ENCODE measurements at regions not wholly inside any gene's neighbourhood (a gene's known extent, or its start where the extent isn't known, plus 50 kb on each side); places are given as distances from the start of the nearest gene placed in this dataset.

DNA sequence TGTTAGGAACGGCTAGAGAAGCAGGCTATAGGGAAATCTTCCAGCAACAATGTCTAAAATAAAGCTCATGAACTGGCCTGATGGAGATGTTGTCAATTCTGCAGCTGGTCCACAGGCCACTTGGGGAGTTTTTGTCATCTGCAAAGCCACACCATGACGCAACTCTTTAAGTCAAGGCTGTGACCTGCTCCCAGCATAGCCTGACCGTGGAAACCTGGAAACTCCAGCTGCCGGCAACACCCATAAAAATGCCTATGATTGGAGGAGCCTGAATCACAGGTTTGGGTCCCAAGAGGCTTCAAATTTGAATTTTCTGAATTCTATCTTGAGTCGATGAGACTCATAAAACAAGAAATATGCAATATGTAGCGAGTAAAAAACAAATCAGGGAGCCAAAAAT, 969.2 kb upstream of the PRKX start:
- Mint-ChIP-seq H3K4me1 (no peaks in the 10 kb centered on the region), H3K9me3 (no peaks in the 10 kb centered on the region), H3K4me3 (no peak overlapping the region), H3K36me3 (ENCODE audit: low read depth) (no peaks in the 10 kb centered on the region), H3K27me3 (ENCODE audit: insufficient read depth, low read depth, poor library complexity) (no peaks in the 10 kb centered on the region), H3K27ac (no peak overlapping the region)
- no peak overlapping the region for H3K27ac ChIP-seq (ENCODE audit: low read depth)
- no peaks in the 10 kb centered on the region for H4K20me1 ChIP-seq (replicated peaks; ENCODE audit: insufficient read depth)
- no peak overlapping the region for H2AFZ ChIP-seq
- no peaks in the 10 kb centered on the region for H3K79me2 ChIP-seq (replicated peaks; ENCODE audit: insufficient read depth)
- ATAC-seq (no peak), DNase-seq (ENCODE audit: low spot score) (no peak)
- no peaks in the 10 kb centered on the region for H3K9me2 ChIP-seq (ENCODE audit: insufficient read depth)
- no peak overlapping the region for H3K4me3 ChIP-seq
- H3K36me3 ChIP-seq (ENCODE audit: insufficient read depth), result no peaks in the 10 kb centered on the region
- H3K4me2 ChIP-seq, result no peak overlapping the region
- no peaks in the 10 kb centered on the region for H3K27me3 ChIP-seq (ENCODE audit: insufficient read depth)
- no peaks in the 10 kb centered on the region for H3F3A ChIP-seq (replicated peaks; ENCODE audit: low read depth)
- H3K4me1 ChIP-seq (ENCODE audit: insufficient read depth), result no peaks in the 10 kb centered on the region
- TF ChIP-seq CREB1 (CRISPR knock-in tag; IDR thresholded peaks at IDR 0.05; ENCODE audit: low read depth) (no peak), EZH2 (IDR thresholded peaks at IDR 0.05; ENCODE audit: low read depth, unreplicated experiment) (no peak), STAT1 (IDR thresholded peaks at IDR 0.05; ENCODE audit: unreplicated experiment) (no peak), EZH2phosphoT487 (IDR thresholded peaks at IDR 0.05; ENCODE audit: unreplicated experiment) (no peak), ZNF331 (CRISPR knock-in tag; IDR thresholded peaks at IDR 0.05; ENCODE audit: low read depth) (no peak), POLR2AphosphoS5 (IDR thresholded peaks at IDR 0.05; ENCODE audit: low read depth) (no peak), JUNB (IDR thresholded peaks at IDR 0.05; ENCODE audit: unreplicated experiment) (no peak), ZNF114 (CRISPR knock-in tag; IDR thresholded peaks at IDR 0.05) (no peak), NANOG (IDR thresholded peaks at IDR 0.05; ENCODE audit: borderline replicate concordance) (no peak)
- TF ChIP-seq, protein P1, sequence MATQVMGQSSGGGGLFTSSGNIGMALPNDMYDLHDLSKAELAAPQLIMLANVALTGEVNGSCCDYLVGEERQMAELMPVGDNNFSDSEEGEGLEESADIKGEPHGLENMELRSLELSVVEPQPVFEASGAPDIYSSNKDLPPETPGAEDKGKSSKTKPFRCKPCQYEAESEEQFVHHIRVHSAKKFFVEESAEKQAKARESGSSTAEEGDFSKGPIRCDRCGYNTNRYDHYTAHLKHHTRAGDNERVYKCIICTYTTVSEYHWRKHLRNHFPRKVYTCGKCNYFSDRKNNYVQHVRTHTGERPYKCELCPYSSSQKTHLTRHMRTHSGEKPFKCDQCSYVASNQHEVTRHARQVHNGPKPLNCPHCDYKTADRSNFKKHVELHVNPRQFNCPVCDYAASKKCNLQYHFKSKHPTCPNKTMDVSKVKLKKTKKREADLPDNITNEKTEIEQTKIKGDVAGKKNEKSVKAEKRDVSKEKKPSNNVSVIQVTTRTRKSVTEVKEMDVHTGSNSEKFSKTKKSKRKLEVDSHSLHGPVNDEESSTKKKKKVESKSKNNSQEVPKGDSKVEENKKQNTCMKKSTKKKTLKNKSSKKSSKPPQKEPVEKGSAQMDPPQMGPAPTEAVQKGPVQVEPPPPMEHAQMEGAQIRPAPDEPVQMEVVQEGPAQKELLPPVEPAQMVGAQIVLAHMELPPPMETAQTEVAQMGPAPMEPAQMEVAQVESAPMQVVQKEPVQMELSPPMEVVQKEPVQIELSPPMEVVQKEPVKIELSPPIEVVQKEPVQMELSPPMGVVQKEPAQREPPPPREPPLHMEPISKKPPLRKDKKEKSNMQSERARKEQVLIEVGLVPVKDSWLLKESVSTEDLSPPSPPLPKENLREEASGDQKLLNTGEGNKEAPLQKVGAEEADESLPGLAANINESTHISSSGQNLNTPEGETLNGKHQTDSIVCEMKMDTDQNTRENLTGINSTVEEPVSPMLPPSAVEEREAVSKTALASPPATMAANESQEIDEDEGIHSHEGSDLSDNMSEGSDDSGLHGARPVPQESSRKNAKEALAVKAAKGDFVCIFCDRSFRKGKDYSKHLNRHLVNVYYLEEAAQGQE (IDR thresholded peaks at IDR 0.05; ENCODE audit: unreplicated experiment), result no peak
- TF ChIP-seq, protein P2, sequence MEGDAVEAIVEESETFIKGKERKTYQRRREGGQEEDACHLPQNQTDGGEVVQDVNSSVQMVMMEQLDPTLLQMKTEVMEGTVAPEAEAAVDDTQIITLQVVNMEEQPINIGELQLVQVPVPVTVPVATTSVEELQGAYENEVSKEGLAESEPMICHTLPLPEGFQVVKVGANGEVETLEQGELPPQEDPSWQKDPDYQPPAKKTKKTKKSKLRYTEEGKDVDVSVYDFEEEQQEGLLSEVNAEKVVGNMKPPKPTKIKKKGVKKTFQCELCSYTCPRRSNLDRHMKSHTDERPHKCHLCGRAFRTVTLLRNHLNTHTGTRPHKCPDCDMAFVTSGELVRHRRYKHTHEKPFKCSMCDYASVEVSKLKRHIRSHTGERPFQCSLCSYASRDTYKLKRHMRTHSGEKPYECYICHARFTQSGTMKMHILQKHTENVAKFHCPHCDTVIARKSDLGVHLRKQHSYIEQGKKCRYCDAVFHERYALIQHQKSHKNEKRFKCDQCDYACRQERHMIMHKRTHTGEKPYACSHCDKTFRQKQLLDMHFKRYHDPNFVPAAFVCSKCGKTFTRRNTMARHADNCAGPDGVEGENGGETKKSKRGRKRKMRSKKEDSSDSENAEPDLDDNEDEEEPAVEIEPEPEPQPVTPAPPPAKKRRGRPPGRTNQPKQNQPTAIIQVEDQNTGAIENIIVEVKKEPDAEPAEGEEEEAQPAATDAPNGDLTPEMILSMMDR (conservative IDR thresholded peaks at IDR 0.05; ENCODE audit: low read depth in 2 of 2), result no peak
- TF ChIP-seq, protein P3, sequence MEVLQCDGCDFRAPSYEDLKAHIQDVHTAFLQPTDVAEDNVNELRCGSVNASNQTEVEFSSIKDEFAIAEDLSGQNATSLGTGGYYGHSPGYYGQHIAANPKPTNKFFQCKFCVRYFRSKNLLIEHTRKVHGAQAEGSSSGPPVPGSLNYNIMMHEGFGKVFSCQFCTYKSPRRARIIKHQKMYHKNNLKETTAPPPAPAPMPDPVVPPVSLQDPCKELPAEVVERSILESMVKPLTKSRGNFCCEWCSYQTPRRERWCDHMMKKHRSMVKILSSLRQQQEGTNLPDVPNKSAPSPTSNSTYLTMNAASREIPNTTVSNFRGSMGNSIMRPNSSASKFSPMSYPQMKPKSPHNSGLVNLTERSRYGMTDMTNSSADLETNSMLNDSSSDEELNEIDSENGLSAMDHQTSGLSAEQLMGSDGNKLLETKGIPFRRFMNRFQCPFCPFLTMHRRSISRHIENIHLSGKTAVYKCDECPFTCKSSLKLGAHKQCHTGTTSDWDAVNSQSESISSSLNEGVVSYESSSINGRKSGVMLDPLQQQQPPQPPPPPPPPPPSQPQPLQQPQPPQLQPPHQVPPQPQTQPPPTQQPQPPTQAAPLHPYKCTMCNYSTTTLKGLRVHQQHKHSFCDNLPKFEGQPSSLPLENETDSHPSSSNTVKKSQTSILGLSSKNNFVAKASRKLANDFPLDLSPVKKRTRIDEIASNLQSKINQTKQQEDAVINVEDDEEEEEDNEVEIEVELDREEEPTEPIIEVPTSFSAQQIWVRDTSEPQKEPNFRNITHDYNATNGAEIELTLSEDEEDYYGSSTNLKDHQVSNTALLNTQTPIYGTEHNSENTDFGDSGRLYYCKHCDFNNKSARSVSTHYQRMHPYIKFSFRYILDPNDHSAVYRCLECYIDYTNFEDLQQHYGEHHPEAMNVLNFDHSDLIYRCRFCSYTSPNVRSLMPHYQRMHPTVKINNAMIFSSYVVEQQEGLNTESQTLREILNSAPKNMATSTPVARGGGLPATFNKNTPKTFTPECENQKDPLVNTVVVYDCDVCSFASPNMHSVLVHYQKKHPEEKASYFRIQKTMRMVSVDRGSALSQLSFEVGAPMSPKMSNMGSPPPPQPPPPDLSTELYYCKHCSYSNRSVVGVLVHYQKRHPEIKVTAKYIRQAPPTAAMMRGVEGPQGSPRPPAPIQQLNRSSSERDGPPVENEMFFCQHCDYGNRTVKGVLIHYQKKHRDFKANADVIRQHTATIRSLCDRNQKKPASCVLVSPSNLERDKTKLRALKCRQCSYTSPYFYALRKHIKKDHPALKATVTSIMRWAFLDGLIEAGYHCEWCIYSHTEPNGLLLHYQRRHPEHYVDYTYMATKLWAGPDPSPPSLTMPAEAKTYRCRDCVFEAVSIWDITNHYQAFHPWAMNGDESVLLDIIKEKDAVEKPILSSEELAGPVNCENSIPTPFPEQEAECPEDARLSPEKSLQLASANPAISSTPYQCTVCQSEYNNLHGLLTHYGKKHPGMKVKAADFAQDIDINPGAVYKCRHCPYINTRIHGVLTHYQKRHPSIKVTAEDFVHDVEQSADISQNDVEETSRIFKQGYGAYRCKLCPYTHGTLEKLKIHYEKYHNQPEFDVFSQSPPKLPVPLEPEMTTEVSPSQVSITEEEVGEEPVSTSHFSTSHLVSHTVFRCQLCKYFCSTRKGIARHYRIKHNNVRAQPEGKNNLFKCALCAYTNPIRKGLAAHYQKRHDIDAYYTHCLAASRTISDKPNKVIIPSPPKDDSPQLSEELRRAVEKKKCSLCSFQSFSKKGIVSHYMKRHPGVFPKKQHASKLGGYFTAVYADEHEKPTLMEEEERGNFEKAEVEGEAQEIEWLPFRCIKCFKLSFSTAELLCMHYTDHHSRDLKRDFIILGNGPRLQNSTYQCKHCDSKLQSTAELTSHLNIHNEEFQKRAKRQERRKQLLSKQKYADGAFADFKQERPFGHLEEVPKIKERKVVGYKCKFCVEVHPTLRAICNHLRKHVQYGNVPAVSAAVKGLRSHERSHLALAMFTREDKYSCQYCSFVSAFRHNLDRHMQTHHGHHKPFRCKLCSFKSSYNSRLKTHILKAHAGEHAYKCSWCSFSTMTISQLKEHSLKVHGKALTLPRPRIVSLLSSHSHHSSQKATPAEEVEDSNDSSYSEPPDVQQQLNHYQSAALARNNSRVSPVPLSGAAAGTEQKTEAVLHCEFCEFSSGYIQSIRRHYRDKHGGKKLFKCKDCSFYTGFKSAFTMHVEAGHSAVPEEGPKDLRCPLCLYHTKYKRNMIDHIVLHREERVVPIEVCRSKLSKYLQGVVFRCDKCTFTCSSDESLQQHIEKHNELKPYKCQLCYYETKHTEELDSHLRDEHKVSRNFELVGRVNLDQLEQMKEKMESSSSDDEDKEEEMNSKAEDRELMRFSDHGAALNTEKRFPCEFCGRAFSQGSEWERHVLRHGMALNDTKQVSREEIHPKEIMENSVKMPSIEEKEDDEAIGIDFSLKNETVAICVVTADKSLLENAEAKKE (CRISPR knock-in tag; IDR thresholded peaks at IDR 0.05), result no peak
- TF ChIP-seq, protein P4, sequence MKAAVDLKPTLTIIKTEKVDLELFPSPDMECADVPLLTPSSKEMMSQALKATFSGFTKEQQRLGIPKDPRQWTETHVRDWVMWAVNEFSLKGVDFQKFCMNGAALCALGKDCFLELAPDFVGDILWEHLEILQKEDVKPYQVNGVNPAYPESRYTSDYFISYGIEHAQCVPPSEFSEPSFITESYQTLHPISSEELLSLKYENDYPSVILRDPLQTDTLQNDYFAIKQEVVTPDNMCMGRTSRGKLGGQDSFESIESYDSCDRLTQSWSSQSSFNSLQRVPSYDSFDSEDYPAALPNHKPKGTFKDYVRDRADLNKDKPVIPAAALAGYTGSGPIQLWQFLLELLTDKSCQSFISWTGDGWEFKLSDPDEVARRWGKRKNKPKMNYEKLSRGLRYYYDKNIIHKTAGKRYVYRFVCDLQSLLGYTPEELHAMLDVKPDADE (IDR thresholded peaks at IDR 0.05), result no peak
